HepG2 (cell line): ENCODE measurements at regions not wholly inside any gene's neighbourhood (a gene's known extent, or its start where the extent isn't known, plus 50 kb on each side); places are given as distances from the start of the nearest gene placed in this dataset.

Experiments used
- DNMT1 ChIP-seq: sonication (generic); formaldehyde crosslinking; IDR thresholded peaks from 2 replicates; pipeline ENCODE4 v1.5.1; 2020; ENCODE audit warnings: mild to moderate bottlenecking, missing genetic modification reagents
- MAFK ChIP-seq, 2 experiments: IDR thresholded peaks in 1 of 2; conservative IDR thresholded peaks in 1 of 2; 2 replicates each; pipeline ENCODE4 v1.6.1; 2011; ENCODE audit warnings: improper control_type of control experiment in 2 of 2, low read length in 2 of 2

- no peak for TF ChIP-seq MAFK (conservative IDR thresholded peaks at IDR 0.05 in 1 of 2, IDR thresholded peaks at IDR 0.05 in 1 of 2; ENCODE audit: low read length in 2 of 2)
- TF ChIP-seq DNMT1 (CRISPR knock-in tag) = no peak
Measured at GRCh38 chr3:184455991-184456390, 76.1 kb downstream of the CHRD start.
